ENCODE measurements at regions not wholly inside any gene's neighbourhood (a gene's known extent, or its start where the extent isn't known, plus 50 kb on each side); places are given as distances from the start of the nearest gene placed in this dataset.

DNA sequence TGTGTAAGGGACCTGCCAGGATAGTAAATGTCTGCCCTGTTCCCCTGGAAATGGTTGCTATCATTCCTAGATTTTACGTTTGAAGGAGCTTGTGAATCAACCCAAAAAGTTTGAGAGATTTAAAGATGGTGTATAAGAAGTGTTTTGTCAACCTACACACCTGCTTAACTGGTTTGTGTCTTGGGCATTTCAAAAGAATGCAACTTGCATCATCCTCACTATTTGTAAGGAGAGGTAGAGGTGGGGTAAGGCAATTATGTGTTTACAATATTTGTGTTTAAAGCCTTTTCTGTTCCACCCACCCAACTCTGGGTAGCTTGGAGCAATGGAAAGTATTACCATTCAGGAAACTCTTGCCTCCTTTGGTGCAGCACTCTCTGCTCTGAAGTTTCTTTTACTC is 314.2 kb upstream of the RARB start:
- Histone ChIP-seq H3K9me3 (ENCODE audit: control insufficient read depth, insufficient read depth, low read depth, low read length) (no peaks in the 10 kb centered on the region), H3K27ac (ENCODE audit: low read length) (no peak overlapping the region), H3K4me3 (ENCODE audit: low read depth in 2 of 2, low read length in 2 of 2) (no peak overlapping the region), H3K36me3 (ENCODE audit: control insufficient read depth, insufficient read depth, low read length) (no peaks in the 10 kb centered on the region), H3K27me3 (ENCODE audit: control insufficient read depth, insufficient read depth, low read length) (no peaks in the 10 kb centered on the region), H3K4me1 (ENCODE audit: control insufficient read depth, insufficient read depth, low read length) (no peaks in the 10 kb centered on the region)
- POLR2A ChIA-PET: no interaction called here
- no TSS peak for BruUV-seq (replicated peaks)
- in situ Hi-C loops (cut with HindIII; ENCODE audit: low pct_unique_long_range_greater_than_20kb, low sequenced_read_pairs): no loop called here
- TF ChIP-seq REST (IDR thresholded peaks at IDR 0.05; ENCODE audit: insufficient read depth in 1 of 2, low read depth in 2 of 2, low read length in 1 of 2) (no peak), POLR2AphosphoS5 (IDR thresholded peaks at IDR 0.05; ENCODE audit: low read depth, low read length) (no peak), TCF7L2 (IDR thresholded peaks at IDR 0.05; ENCODE audit: low read depth, low read length) (no peak), SIN3A (IDR thresholded peaks at IDR 0.05; ENCODE audit: borderline replicate concordance, insufficient read depth, low read depth, low read length) (no peak), CTCF (IDR thresholded peaks at IDR 0.05) (no peak)
- intact Hi-C loops (cut with micrococcal nuclease; ENCODE audit: unreplicated experiment): no loop called here
- ATAC-seq (no peak), DNase-seq (ENCODE audit: low read depth, low spot score) (no peak)
- CTCF ChIA-PET: no interaction called here

DNA sequence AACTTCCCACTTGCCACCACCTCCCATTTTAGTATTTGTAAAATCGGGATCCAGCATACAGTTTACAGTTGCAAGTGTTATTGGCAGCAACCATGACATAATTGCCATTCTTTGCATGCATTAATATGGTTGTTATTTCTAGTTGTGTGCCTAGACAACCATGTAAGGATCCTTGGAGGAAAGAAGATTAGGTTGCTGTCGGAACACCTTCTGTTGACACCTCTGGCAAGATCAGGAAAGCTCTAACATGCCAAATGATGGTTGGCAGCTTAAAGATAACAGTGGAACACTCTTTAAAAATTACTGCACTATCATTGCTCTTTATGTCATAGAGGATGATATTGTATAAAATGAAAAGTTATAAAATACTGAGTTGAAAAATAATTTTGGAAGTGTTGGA is 313.5 kb upstream of the RARB start:
- H3K27ac ChIP-seq (ENCODE audit: low read length): no peak overlapping the region
- H3K9me3 ChIP-seq (ENCODE audit: control insufficient read depth, insufficient read depth, low read depth, low read length): no peaks in the 10 kb centered on the region
- ChIA-PET CTCF (no interaction called here), POLR2A (no interaction called here)
- no peaks in the 10 kb centered on the region for H3K27me3 ChIP-seq (ENCODE audit: control insufficient read depth, insufficient read depth, low read length)
- no peaks in the 10 kb centered on the region for H3K4me1 ChIP-seq (ENCODE audit: control insufficient read depth, insufficient read depth, low read length)
- ATAC-seq (no peak), DNase-seq (ENCODE audit: low read depth, low spot score) (no peak)
- TF ChIP-seq TCF7L2 (IDR thresholded peaks at IDR 0.05; ENCODE audit: low read depth, low read length) (no peak), SIN3A (IDR thresholded peaks at IDR 0.05; ENCODE audit: borderline replicate concordance, insufficient read depth, low read depth, low read length) (no peak), CTCF (IDR thresholded peaks at IDR 0.05) (no peak), REST (IDR thresholded peaks at IDR 0.05; ENCODE audit: insufficient read depth in 1 of 2, low read depth in 2 of 2, low read length in 1 of 2) (no peak), POLR2AphosphoS5 (IDR thresholded peaks at IDR 0.05; ENCODE audit: low read depth, low read length) (no peak)
- no TSS peak for BruUV-seq (replicated peaks)
- in situ Hi-C loops (cut with HindIII; ENCODE audit: low pct_unique_long_range_greater_than_20kb, low sequenced_read_pairs) (no loop called here), intact Hi-C loops (cut with micrococcal nuclease; ENCODE audit: unreplicated experiment) (no loop called here)
- no peaks in the 10 kb centered on the region for H3K36me3 ChIP-seq (ENCODE audit: control insufficient read depth, insufficient read depth, low read length)
- H3K4me3 ChIP-seq (ENCODE audit: low read depth in 2 of 2, low read length in 2 of 2): no peak overlapping the region
